HG03039 (cell line): ENCODE measurements at regions not wholly inside any gene's neighbourhood (a gene's known extent, or its start where the extent isn't known, plus 50 kb on each side); places are given as distances from the start of the nearest gene placed in this dataset.
A peak's percentile ranks its signal among the peaks of the same experiment; 100 is the strongest.

Experiments used
- ATAC-seq: cut with Tn5 transposase; IDR thresholded peaks from one replicate; pipeline ENCODE4 v1.9.1; 2021; ENCODE audit warnings: mild to moderate bottlenecking, moderate library complexity; ENCODE audit not compliant: unreplicated experiment

DNA sequence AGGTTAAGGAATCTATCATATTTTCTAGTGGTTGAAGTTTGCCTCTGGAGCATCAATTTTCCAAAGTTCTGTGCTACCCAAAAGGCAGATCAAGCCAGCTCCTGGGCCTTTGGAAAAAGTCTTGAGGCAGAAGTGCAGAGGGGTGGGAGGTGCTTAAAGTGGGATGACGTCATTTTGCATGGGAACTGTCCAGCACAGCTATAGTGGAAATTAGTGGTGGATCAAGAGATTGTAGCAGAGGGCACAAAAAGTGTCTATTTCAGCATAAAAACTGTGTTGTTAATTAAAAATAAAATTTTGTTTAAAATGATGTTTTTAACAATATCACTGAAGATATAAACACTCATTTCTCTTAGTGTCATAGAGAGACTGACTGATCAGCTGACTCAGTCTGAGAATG is 221.9 kb downstream of the LRRN1 start:
- no peak for ATAC-seq

GRCh38 chr3:4029135-4029534 is 229.9 kb downstream of the LRRN1 start:
- ATAC-seq = no peak

DNA sequence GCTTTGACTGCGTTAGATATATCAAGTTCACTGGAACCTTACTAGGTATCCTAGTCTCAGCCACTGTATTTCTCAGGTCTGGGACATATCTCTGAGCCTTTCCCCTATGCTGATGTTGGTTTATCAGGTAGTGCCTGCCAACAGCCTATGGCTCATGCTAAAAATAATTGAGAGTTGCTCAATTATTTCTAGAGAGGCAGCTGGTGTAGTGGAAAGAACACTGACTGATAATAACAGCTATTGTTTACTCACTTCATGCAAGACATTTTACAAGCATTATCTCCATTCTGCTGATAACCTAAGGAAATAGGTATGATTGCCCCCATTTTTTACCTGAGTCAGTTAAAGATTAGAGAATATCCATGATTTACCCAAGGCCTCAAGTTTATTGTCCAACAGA is 231.4 kb downstream of the LRRN1 start:
- no peak for ATAC-seq

DNA sequence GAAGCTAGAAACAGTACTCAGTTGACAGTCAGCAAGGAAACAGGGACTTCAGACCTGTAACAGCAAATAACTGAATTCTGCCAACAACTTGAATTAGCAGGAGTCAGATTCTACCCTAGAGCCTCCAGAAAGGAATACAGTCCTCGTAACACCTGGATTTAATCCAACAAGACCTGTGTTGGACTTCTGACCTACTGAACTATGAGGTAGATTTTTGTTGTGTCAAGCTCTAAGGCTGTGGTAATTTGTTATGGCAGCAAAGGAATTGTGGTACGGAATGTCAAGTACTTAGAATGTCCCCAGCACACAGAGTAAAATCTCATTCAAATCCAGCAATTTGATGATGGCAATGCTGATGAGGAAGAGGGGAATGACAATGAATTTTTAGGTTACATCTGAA is 234.1 kb downstream of the LRRN1 start:
- ATAC-seq = no peak

- no peak for ATAC-seq
These were observed 236.8 kb downstream of the LRRN1 start for GRCh38 chr3:4036046-4036445.

- ATAC-seq = no peak
These were observed 239.1 kb downstream of the LRRN1 start for GRCh38 chr3:4038351-4038750.

GRCh38 chr3:4042070-4042469 is 242.8 kb downstream of the LRRN1 start:
- no peak for ATAC-seq

- no peak for ATAC-seq
These were observed 243.6 kb downstream of the LRRN1 start for GRCh38 chr3:4042869-4043268.

DNA sequence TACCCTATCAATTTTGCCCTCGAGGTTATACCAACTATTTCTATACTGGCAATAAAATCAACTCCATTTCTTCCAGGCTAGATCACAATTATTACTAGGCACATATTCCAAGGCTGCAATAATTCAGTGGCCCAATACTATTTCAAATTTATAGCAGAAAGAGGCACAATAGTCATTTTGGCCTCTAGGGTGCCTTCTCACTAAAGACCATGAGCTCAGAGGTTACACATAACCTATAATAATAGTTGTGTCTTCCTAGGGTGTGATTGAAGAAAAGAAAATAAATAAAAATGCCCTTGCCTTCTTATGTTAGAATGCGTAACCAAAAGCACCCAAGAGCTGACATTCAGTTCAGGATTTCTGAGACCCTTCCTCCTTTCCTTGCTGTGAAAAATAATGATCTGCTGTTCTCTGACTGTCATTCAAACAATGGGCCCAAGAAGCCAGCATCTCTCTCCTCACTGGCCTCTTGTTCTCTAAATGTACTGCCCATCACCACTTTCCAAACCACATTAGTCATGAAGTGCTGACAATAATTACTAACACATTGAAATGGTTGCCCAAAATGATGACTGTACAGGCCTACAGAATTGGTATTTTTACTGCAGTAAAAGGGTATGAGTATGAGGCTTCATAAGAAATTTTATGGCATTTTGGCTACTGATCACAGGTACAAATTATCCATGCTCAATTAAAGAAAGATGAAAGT is 244.8 kb downstream of the LRRN1 start:
- ATAC-seq = no peak

GRCh38 chr3:4044619-4045018 is 245.4 kb downstream of the LRRN1 start:
- ATAC-seq = no peak

GRCh38 chr3:4045756-4046155 is 246.5 kb downstream of the LRRN1 start:
- no peak for ATAC-seq

DNA sequence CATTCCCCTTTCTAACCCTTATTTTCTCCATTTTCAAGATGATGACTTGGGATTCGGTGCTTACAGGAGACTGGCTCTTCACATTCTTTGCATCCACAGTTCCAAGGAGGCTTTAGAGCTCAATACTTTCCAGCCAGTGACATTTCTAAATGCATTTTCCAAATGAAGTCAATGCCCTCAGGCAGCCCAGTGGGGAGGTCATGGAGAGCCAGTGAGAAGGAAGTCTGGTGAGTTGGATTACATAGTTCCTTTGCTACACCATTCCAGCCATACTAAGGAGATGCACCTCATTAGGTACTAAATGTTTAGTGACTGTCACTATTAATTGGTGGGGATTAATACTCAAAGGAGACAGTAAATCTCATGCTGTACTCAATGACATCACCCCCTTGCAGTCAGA is 248.1 kb downstream of the LRRN1 start:
- no peak for ATAC-seq

DNA sequence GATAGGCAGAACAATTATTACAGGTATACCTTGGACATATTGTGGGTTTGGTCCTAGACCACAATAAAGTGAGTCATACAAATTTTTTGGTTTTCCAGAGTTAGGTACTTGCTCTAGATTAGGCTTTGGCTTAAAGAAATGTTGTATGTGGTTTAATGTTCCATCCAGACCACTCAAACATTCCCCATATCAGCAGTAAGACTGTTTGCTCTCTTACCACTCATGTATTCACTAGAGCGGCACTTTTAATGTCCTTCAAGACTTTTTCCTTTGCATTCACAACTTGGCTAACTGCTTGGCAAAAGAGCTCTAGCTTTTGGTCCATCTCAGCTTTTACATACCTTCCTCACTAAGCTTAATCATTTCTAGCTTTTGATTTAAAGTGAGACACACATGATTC is 250.5 kb upstream of the SETMAR start:
- ATAC-seq = no peak

GRCh38 chr3:4053975-4054374 is 249.2 kb upstream of the SETMAR start:
- no peak for ATAC-seq

- no peak for ATAC-seq
These were observed 243.1 kb upstream of the SETMAR start for GRCh38 chr3:4060064-4060463.

DNA sequence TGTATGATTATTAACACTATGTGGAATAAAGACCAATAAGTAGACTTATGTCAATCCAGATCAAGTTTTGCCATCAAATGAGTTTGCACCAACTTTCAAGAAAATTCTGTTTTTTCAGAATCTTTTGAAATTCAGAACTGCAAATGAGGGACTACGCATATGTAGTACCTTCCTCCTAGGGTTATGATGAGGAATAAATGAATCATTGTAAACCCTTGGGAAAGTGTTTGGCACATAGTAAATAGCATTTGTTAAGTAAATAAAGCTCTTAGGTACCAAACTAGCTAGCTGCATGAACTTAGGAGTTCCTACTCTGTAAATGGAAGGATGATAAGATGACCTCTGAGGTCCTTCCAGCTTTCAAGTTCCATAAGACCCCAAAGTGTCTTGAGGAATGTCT is 242.6 kb upstream of the SETMAR start:
- no peak for ATAC-seq

GRCh38 chr3:4061195-4061594 is 242.0 kb upstream of the SETMAR start:
- no peak for ATAC-seq

DNA sequence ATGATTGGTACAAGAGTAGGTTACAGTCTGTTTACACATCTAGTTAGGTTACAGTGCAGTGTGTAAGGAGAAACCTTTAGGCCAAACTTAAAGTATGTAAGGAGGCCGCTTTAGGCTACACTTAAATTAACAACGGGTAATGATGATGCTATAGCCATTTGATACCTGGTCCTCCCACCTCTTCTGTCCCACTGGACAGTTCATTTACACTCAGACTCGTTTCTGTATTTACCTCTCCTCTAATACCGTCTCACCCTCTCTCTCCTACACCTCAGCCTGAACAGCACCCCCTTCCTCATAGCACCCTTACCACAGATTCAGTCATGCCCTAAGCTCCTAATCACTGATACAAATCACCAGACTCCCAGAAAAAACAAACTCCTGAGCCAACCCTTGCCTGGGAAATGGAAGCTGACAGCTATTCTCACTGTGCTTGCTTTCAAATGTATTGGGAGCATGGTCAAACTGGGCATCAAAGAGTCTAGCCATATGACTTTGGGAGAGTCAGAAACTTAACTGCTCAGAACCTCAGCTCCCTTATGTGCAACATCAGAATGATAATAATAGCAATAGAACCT is 241.3 kb upstream of the SETMAR start:
- no peak for ATAC-seq

DNA sequence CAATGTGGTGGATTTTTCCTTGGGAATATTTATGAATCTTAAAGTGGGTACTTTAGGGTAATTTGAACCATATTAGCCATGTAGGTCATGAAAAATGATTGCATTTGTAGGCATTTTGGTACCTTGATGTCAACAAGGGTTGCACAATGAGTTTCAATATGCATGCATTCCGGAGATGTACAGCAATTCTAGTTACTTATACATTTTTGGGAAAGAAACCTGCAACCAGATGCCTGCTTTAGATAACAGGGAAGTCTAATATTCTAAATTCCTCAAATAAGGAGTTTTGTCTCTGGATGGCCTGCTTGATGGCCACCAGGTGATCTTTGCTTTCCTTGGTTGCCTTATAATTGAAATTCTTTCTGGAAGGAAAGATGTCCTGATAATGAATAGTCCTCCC is 240.5 kb upstream of the SETMAR start:
- no peak for ATAC-seq

DNA sequence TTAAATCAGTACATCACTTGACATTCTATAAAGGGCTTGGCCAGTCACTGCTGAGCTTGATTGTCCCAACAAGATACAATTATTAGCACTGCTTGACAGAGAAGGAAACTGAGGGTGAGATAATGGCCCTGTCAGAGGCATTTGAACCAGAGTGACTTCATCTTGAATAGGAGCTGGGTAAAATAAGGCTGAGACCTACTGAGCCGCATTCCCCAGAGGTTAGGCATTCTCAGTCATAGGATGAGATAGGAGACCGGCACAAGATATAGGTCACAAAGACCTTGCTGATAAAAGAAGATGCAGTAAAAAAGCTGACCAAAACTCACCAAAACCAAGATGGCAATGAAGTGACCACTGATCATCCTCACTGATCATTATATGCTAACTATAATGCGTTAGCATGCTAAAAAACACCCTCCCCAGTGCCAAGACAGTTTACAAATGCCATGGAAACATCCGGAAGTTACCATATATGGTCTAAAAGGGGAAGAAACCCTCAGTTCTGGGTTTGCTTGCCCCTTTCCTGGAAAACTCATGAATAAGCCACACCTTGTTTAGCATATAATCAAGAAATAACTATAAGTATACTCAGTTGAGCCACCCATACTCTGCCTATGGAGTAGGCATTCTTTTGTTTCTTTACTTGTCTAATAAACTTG is 239.1 kb upstream of the SETMAR start:
- ATAC-seq = no peak

DNA sequence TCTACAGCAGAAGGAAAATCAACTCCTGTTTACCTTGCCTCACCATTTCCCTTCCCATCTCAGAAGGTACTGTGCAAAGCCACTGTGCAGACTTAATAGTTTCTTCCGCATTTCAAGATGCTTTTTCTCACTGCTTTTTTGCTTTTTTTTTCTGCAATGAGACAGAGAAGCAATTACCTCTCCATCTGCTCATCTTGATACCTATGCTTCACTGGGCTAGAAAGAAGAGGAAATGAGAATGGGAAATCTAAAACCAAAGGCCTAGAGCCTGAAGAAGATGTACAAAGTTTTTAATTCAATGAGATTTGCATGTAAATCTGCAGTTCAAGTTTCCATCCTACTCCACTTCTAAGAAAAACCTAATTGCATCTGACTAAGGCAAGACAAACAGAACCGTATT is 238.1 kb upstream of the SETMAR start:
- ATAC-seq = peak; percentile 51

DNA sequence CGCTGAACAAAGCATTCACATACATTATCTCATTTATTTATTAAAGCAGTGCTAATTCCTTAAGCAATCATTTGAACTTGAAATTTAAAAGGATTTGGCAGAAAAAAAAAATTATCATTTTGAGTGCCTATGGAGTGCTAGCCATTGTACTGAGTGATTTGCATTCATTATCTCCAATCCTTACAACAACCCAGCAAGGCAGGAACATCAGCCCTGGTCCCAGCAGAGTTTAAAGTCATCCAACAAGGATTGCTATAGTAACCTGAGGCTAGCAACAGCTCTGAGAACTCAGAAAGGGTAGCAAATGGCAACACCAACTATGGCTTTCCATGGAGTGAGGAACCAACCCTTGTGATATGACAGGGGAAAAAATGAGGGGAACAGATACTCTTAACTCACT is 237.6 kb upstream of the SETMAR start:
- no peak for ATAC-seq

GRCh38 chr3:4067893-4068292 is 235.3 kb upstream of the SETMAR start:
- ATAC-seq = no peak
